HCT116 (cell line): ENCODE measurements at regions not wholly inside any gene's neighbourhood (a gene's known extent, or its start where the extent isn't known, plus 50 kb on each side); places are given as distances from the start of the nearest gene placed in this dataset.

Experiments used
- ATAC-seq: fragments of 200-7000 bp; cut with Tn5 transposase; 2 replicates; pipeline ENCODE4 v1.9.1; 2020; ENCODE audit warnings: mild to moderate bottlenecking, moderate library complexity
- BruUV-seq: library from RNA; stranded (reverse); fragments of 400-500 nt; replicated peaks from 2 replicates; lab custom pipeline; 2021; lab: Mats Ljungman, UMichigan
- CTCF ChIA-PET: fragments of 300-600 bp; sonication (Branson Sonifier 250); formaldehyde crosslinking; loops from one replicate; lab custom pipeline; 2021; ENCODE audit warnings: antibody characterized with exemption; lab: Charles Lee
- POLR2A ChIA-PET: fragments of 300-600, 350-600 bp; sonication (Branson Sonifier 250); formaldehyde crosslinking; loops from one replicate; lab custom pipeline; 2021; ENCODE audit warnings: antibody characterized with exemption; lab: Charles Lee
- RAD21 ChIA-PET, 2 experiments: fragments of 300-600 bp; sonication (Branson Sonifier 250); formaldehyde crosslinking; loops; one replicate each; lab custom pipeline; 2023; ENCODE audit warnings: low total read pairs in 2 of 2; ENCODE audit not compliant: uncharacterized antibody in 2 of 2, unreplicated experiment in 2 of 2, low non-redundant PET in 1 of 2; lab: Charles Lee
- DNase-seq: peaks from one replicate; pipeline ENCODE4 v3.0.0-alpha.2; 2010; ENCODE audit warnings: low read depth, low spot score
- H2AFZ ChIP-seq: fragments of 200-600 bp; shearing (Covaris generic), sonication (generic); 2 replicates; pipeline ENCODE4 v1.6.1; 2017; ENCODE audit warnings: low read depth, mixed run types, mixed read lengths, antibody characterized with exemption, low read length; ENCODE audit not compliant: poor library complexity, severe bottlenecking
- H3K27ac ChIP-seq: 2 replicates; pipeline ENCODE4 v1.5.1; 2012; ENCODE audit warnings: low read depth, low read length
- H3K27me3 ChIP-seq: fragments of 200-600 bp; sonication (generic); 2 replicates; pipeline ENCODE4 v1.6.1; 2016; ENCODE audit warnings: mixed run types, low read length, mixed read lengths; ENCODE audit not compliant: insufficient read depth
- H3K36me3 ChIP-seq, 2 experiments: fragments of 200-500 bp in 1 of 2; fragments of 200-600 bp in 1 of 2; sonication (Bioruptor generic) in 1 of 2; sonication (generic) in 1 of 2; 2 replicates each; pipeline versions ENCODE4 v1.5.1 to v1.6.1; 2014 to 2016; ENCODE audit warnings: low read length in 2 of 2, inconsistent platforms in 1 of 2, mixed read lengths in 1 of 2, mixed run types in 1 of 2; ENCODE audit not compliant: insufficient read depth in 2 of 2, control insufficient read depth in 1 of 2
- H3K4me1 ChIP-seq, 2 experiments: fragments of 200-600 bp in 1 of 2; sonication (generic) in 1 of 2; 2 replicates each; pipeline versions ENCODE4 v1.5.1 to v1.6.1; 2012 to 2017; ENCODE audit warnings: low read length in 2 of 2, inconsistent platforms in 1 of 2, mild to moderate bottlenecking in 1 of 2, mixed read lengths in 1 of 2, mixed run types in 1 of 2, moderate library complexity in 1 of 2; ENCODE audit not compliant: insufficient read depth in 2 of 2, control insufficient read depth in 1 of 2
- H3K4me2 ChIP-seq: fragments of 200-600 bp; sonication (generic); 2 replicates; pipeline ENCODE4 v1.6.1; 2017; ENCODE audit warnings: mixed run types, low read length, mixed read lengths
- H3K4me3 ChIP-seq, 2 experiments: fragments of 200-600 bp in 1 of 2; sonication (generic) in 1 of 2; replicated peaks in 1 of 2; 2 replicates each; pipeline ENCODE4 v1.5.1; 2011 to 2016; ENCODE audit warnings: low read length in 2 of 2, control low read depth in 1 of 2, low read depth in 1 of 2, mild to moderate bottlenecking in 1 of 2, mixed read lengths in 1 of 2, mixed run types in 1 of 2
- H3K79me2 ChIP-seq: fragments of 200-600 bp; sonication (generic); 2 replicates; pipeline ENCODE4 v1.6.1; 2017; ENCODE audit warnings: mild to moderate bottlenecking, mixed run types, low read length, moderate library complexity, mixed read lengths; ENCODE audit not compliant: insufficient read depth
- H3K9ac ChIP-seq: fragments of 200-600 bp; sonication (generic); 2 replicates; pipeline ENCODE4 v1.6.1; 2016; ENCODE audit warnings: low read length, mixed read lengths
- H3K9me2 ChIP-seq: fragments of 200-600 bp; sonication (generic), shearing (Covaris generic); 2 replicates; pipeline ENCODE4 v1.6.1; 2017; ENCODE audit warnings: mixed run types, mild to moderate bottlenecking, moderate library complexity; ENCODE audit not compliant: insufficient read depth
- H3K9me3 ChIP-seq, 2 experiments: fragments of 200-500 bp in 1 of 2; fragments of 200-600 bp in 1 of 2; sonication (Bioruptor generic) in 1 of 2; sonication (generic) in 1 of 2; 2 replicates each; pipeline ENCODE4 v1.6.1; 2014 to 2017; ENCODE audit warnings: low read length in 2 of 2, mixed read lengths in 2 of 2, inconsistent platforms in 1 of 2, low read depth in 1 of 2, mild to moderate bottlenecking in 1 of 2, mixed run types in 1 of 2, moderate library complexity in 1 of 2; ENCODE audit not compliant: control insufficient read depth in 1 of 2, insufficient read depth in 1 of 2
- H4K20me1 ChIP-seq: fragments of 200-600 bp; sonication (generic), shearing (Covaris generic); 2 replicates; pipeline ENCODE4 v1.6.1; 2017; ENCODE audit warnings: mixed run types, mild to moderate bottlenecking, moderate library complexity; ENCODE audit not compliant: insufficient read depth
- CBX3 ChIP-seq: IDR thresholded peaks from 2 replicates; pipeline ENCODE4 v1.6.1; 2012; ENCODE audit warnings: low read depth
- CEBPB ChIP-seq: IDR thresholded peaks from 2 replicates; pipeline ENCODE4 v1.6.1; 2012; ENCODE audit warnings: low read depth
- ELF1 ChIP-seq: IDR thresholded peaks from 2 replicates; pipeline ENCODE4 v1.6.1; 2012; ENCODE audit warnings: low read depth, borderline replicate concordance
- EZH2 ChIP-seq: fragments of 200-600 bp; sonication (generic); IDR thresholded peaks from 2 replicates; pipeline ENCODE4 v1.6.1; 2017; ENCODE audit warnings: antibody characterized with exemption, mixed run types
- EZH2phosphoT487 ChIP-seq: fragments of 200-600 bp; IDR thresholded peaks from 2 replicates; pipeline ENCODE4 v1.6.1; 2018; ENCODE audit warnings: antibody characterized with exemption, borderline replicate concordance
- FOSL1 ChIP-seq: IDR thresholded peaks from 2 replicates; pipeline ENCODE4 v1.6.1; 2012; ENCODE audit warnings: low read depth
- JUND ChIP-seq: IDR thresholded peaks from 2 replicates; pipeline ENCODE4 v1.6.1; 2012
- MAX ChIP-seq: IDR thresholded peaks from 2 replicates; pipeline ENCODE4 v1.6.1; 2012
- POLR2A ChIP-seq: IDR thresholded peaks from 2 replicates; pipeline ENCODE4 v1.7.0; 2011; ENCODE audit warnings: borderline replicate concordance; ENCODE audit not compliant: insufficient read depth, insufficient read length; ENCODE audit errors: extremely low read depth
- POLR2AphosphoS5 ChIP-seq: IDR thresholded peaks from 2 replicates; pipeline ENCODE4 v1.6.1; 2011; ENCODE audit warnings: mild to moderate bottlenecking, low read depth, low read length, moderate library complexity
- RAD21 ChIP-seq: IDR thresholded peaks from 2 replicates; pipeline ENCODE4 v1.6.1; 2012; ENCODE audit warnings: low read depth, mild to moderate bottlenecking
- REST ChIP-seq: IDR thresholded peaks from 2 replicates; pipeline ENCODE4 v1.6.1; 2012; ENCODE audit warnings: low read depth
- SIN3A ChIP-seq: IDR thresholded peaks from 2 replicates; pipeline ENCODE4 v1.6.1; 2012; ENCODE audit warnings: low read depth
- SP1 ChIP-seq: IDR thresholded peaks from 2 replicates; pipeline ENCODE4 v1.6.1; 2012; ENCODE audit warnings: low read depth
- SRF ChIP-seq: IDR thresholded peaks from 2 replicates; pipeline ENCODE4 v1.6.1; 2012; ENCODE audit warnings: low read depth
- ZBTB33 ChIP-seq: IDR thresholded peaks from 2 replicates; pipeline ENCODE4 v1.6.1; 2011; ENCODE audit warnings: mild to moderate bottlenecking, low read length, moderate library complexity; ENCODE audit not compliant: insufficient replicate concordance; ENCODE audit errors: extremely low read depth
- ZFX ChIP-seq: fragments of 450-650 bp; IDR thresholded peaks from 2 replicates; pipeline ENCODE4 v1.6.1; 2017
- intact Hi-C: fragments of 100-400 bp; cut with micrococcal nuclease; formaldehyde crosslinking; loops from 2 replicates; pipeline ENCODE4 v1.10.0; 2022

GRCh38 chr17:71803656-71804284 is 317.1 kb upstream of the SOX9 start:
- Histone ChIP-seq H3K4me3 (no peak overlapping the region), H3K27ac (no peak overlapping the region), H3K4me1 (no peaks in the 10 kb centered on the region), H3K79me2 (no peaks in the 10 kb centered on the region), H3K27me3 (no peaks in the 10 kb centered on the region), H2AFZ (no peak overlapping the region), H3K9ac (no peak overlapping the region), H3K4me2 (no peak overlapping the region), H3K36me3 (no peaks in the 10 kb centered on the region), H3K9me2 (no peaks in the 10 kb centered on the region), H3K9me3 (no peaks in the 10 kb centered on the region), H4K20me1 (no peaks in the 10 kb centered on the region)
- RAD21 ChIA-PET, result no interaction called here
- no TSS peak for BruUV-seq
- DNase-seq (no peak), ATAC-seq (no peak)
- POLR2A ChIA-PET, result no interaction called here
- intact Hi-C loops, result no loop called here
- no peak for TF ChIP-seq POLR2A
- CTCF ChIA-PET, result no interaction called here

- Histone ChIP-seq H2AFZ (no peak overlapping the region), H3K4me1 (no peaks in the 10 kb centered on the region), H3K27ac (no peak overlapping the region), H3K4me2 (no peak overlapping the region), H3K9ac (no peak overlapping the region), H4K20me1 (no peaks in the 10 kb centered on the region), H3K9me3 (no peaks in the 10 kb centered on the region), H3K36me3 (no peaks in the 10 kb centered on the region), H3K79me2 (no peaks in the 10 kb centered on the region), H3K27me3 (no peaks in the 10 kb centered on the region), H3K9me2 (no peaks in the 10 kb centered on the region), H3K4me3 (no peak overlapping the region)
- POLR2A ChIA-PET, result no interaction called here
- no TSS peak for BruUV-seq
- DNase-seq (no peak), ATAC-seq (no peak)
- intact Hi-C loops, result no loop called here
- RAD21 ChIA-PET, result no interaction called here
- CTCF ChIA-PET, result no interaction called here
- TF ChIP-seq ZFX, result no peak
- no peak for TF ChIP-seq CEBPB
- TF ChIP-seq CBX3, result no peak
- no peak for TF ChIP-seq RAD21
- no peak for TF ChIP-seq SIN3A
- TF ChIP-seq JUND, result no peak
- no peak for TF ChIP-seq MAX
- no peak for TF ChIP-seq POLR2AphosphoS5
- no peak for TF ChIP-seq EZH2phosphoT487
- no peak for TF ChIP-seq FOSL1
- TF ChIP-seq SRF, result no peak
- no peak for TF ChIP-seq EZH2
- no peak for TF ChIP-seq REST
- no peak for TF ChIP-seq ZBTB33
- no peak for TF ChIP-seq ELF1
- TF ChIP-seq SP1, result no peak
Measured at GRCh38 chr17:71809537-71809936, 311.3 kb upstream of the SOX9 start.
